GM23338 (cell line): ENCODE measurements at regions not wholly inside any gene's neighbourhood (a gene's known extent, or its start where the extent isn't known, plus 50 kb on each side); places are given as distances from the start of the nearest gene placed in this dataset.

ENCODE experiments used
- ATAC-seq: fragments of 200-7000 bp; cut with Tn5 transposase; 3 replicates; pipeline ENCODE4 v1.9.1; 2020
- DNase-seq: peaks from one replicate; pipeline ENCODE4 v3.0.0-alpha.2; 2015; ENCODE audit warnings: low spot score
- H2AFZ ChIP-seq: fragments of 200-600 bp; sonication (generic); 2 replicates; pipeline ENCODE4 v1.8.0; 2016; ENCODE audit warnings: antibody characterized with exemption, mild to moderate bottlenecking, moderate library complexity
- H3F3A ChIP-seq: fragments of 200-600 bp; sonication (generic); replicated peaks from 2 replicates; pipeline ENCODE4 v1.8.0; 2017; ENCODE audit warnings: antibody characterized with exemption, mixed run types, low read depth
- H3K27ac ChIP-seq: fragments of 200-600 bp; sonication (generic); 2 replicates; pipeline ENCODE4 v1.6.1; 2016; ENCODE audit warnings: low read depth
- H3K27me3 ChIP-seq: fragments of 200-600 bp; sonication (generic); 2 replicates; pipeline ENCODE4 v1.8.0; 2016; ENCODE audit warnings: mild to moderate bottlenecking, mixed run types, moderate library complexity; ENCODE audit not compliant: insufficient read depth
- H3K36me3 ChIP-seq: fragments of 200-600 bp; sonication (generic); 2 replicates; pipeline ENCODE4 v1.8.0; 2016; ENCODE audit warnings: mild to moderate bottlenecking; ENCODE audit not compliant: insufficient read depth
- H3K4me1 ChIP-seq: fragments of 200-600 bp; sonication (generic); 2 replicates; pipeline ENCODE4 v1.8.0; 2016; ENCODE audit warnings: mild to moderate bottlenecking, moderate library complexity; ENCODE audit not compliant: insufficient read depth
- H3K4me2 ChIP-seq: fragments of 200-600 bp; sonication (generic); 2 replicates; pipeline ENCODE4 v1.7.1; 2017; ENCODE audit warnings: mixed run types
- H3K4me3 ChIP-seq: fragments of 200-600 bp; sonication (generic); 2 replicates; pipeline ENCODE4 v1.6.1; 2016; ENCODE audit warnings: mixed run types
- H3K79me2 ChIP-seq: fragments of 200-600 bp; sonication (generic); replicated peaks from 2 replicates; pipeline ENCODE4 v1.8.0; 2017; ENCODE audit warnings: mild to moderate bottlenecking; ENCODE audit not compliant: insufficient read depth
- H3K9me2 ChIP-seq: fragments of 200-600 bp; sonication (generic); 2 replicates; pipeline ENCODE4 v1.8.0; 2017; ENCODE audit not compliant: insufficient read depth
- H4K20me1 ChIP-seq: fragments of 200-600 bp; sonication (generic); replicated peaks from 2 replicates; pipeline ENCODE4 v1.8.0; 2017; ENCODE audit warnings: mild to moderate bottlenecking; ENCODE audit not compliant: insufficient read depth
- H3K27ac Mint-ChIP-seq: 2 replicates; pipeline ENCODE4 v1.8.0; 2020; ENCODE audit warnings: inconsistent platforms, mild to moderate bottlenecking, moderate library complexity, mixed read lengths
- H3K27me3 Mint-ChIP-seq: 3 replicates; pipeline ENCODE4 v1.8.0; 2022; ENCODE audit warnings: low read depth, mild to moderate bottlenecking, moderate library complexity, mixed read lengths, inconsistent platforms; ENCODE audit not compliant: insufficient read depth, poor library complexity
- H3K36me3 Mint-ChIP-seq: 3 replicates; pipeline ENCODE4 v1.8.0; 2021; ENCODE audit warnings: low read depth, mild to moderate bottlenecking, inconsistent platforms, moderate library complexity, mixed read lengths
- H3K4me1 Mint-ChIP-seq: 3 replicates; pipeline ENCODE4 v1.8.0; 2020; ENCODE audit warnings: mild to moderate bottlenecking, inconsistent platforms, mixed read lengths
- H3K4me3 Mint-ChIP-seq: 3 replicates; pipeline ENCODE4 v1.8.0; 2021; ENCODE audit warnings: moderate library complexity, mild to moderate bottlenecking, inconsistent platforms, mixed read lengths
- H3K9me3 Mint-ChIP-seq: 3 replicates; pipeline ENCODE4 v1.8.0; 2020; ENCODE audit warnings: moderate library complexity, mild to moderate bottlenecking, inconsistent platforms, mixed read lengths
- CREB1 ChIP-seq: fragments of 250-450 bp; sonication (Bioruptor Pico); IDR thresholded peaks from 2 replicates; pipeline ENCODE4 v1.5.0; 2020; ENCODE audit warnings: low read depth, mild to moderate bottlenecking, moderate library complexity
- ETS1 ChIP-seq: IDR thresholded peaks from 2 replicates; pipeline ENCODE4 v1.6.1; 2016; ENCODE audit warnings: antibody characterized with exemption
- EZH2 ChIP-seq: fragments of 200-600 bp; sonication (generic); IDR thresholded peaks from one replicate; pipeline ENCODE4 v1.8.0; 2017; ENCODE audit warnings: antibody characterized with exemption, mild to moderate bottlenecking, low read depth; ENCODE audit not compliant: unreplicated experiment
- EZH2phosphoT487 ChIP-seq: fragments of 200-600 bp; sonication (generic); IDR thresholded peaks from one replicate; pipeline ENCODE4 v1.8.1; 2018; ENCODE audit warnings: antibody characterized with exemption; ENCODE audit not compliant: unreplicated experiment
- JUNB ChIP-seq: IDR thresholded peaks from one replicate; pipeline ENCODE4 v1.6.1; 2016; ENCODE audit warnings: antibody characterized with exemption; ENCODE audit not compliant: unreplicated experiment
- NANOG ChIP-seq: IDR thresholded peaks from 2 replicates; pipeline ENCODE4 v1.6.1; 2016; ENCODE audit warnings: antibody characterized with exemption, borderline replicate concordance
- REST ChIP-seq: IDR thresholded peaks from one replicate; pipeline ENCODE4 v1.6.1; 2018; ENCODE audit warnings: antibody characterized with exemption; ENCODE audit not compliant: unreplicated experiment
- STAT1 ChIP-seq: IDR thresholded peaks from one replicate; pipeline ENCODE4 v1.6.1; 2016; ENCODE audit warnings: antibody characterized with exemption; ENCODE audit not compliant: unreplicated experiment
- ZNF114 ChIP-seq: fragments of 250-450 bp; sonication (Bioruptor Pico); IDR thresholded peaks from 2 replicates; pipeline ENCODE4 v1.5.0; 2020; ENCODE audit warnings: mild to moderate bottlenecking, moderate library complexity
- ZNF462 ChIP-seq: fragments of 250-450 bp; sonication (Bioruptor Pico); IDR thresholded peaks from 2 replicates; pipeline ENCODE4 v1.5.0; 2020; ENCODE audit warnings: mild to moderate bottlenecking, moderate library complexity

- TF ChIP-seq ZNF462 (CRISPR knock-in tag) (no peak), ETS1 (no peak), CREB1 (no peak), NANOG (no peak), REST (no peak), EZH2phosphoT487 (no peak), ZNF114 (CRISPR knock-in tag) (no peak), EZH2 (no peak), STAT1 (no peak), JUNB (no peak)
- ATAC-seq (no peak), DNase-seq (no peak)
- H3K4me1 Mint-ChIP-seq = no peaks in the 10 kb centered on the region; the same call in 2 of the 3 replicates
- Histone ChIP-seq H3K27ac (no peak overlapping the region), H3K4me1 (peaks cover 9% of the 10 kb centered on the region; the same call in 1 of the 2 replicates), H3K9me2 (peaks cover 5% of the 10 kb centered on the region; the same call in 1 of the 2 replicates), H3K4me2 (no peak overlapping the region), H4K20me1 (no peaks in the 10 kb centered on the region), H3K79me2 (no peaks in the 10 kb centered on the region), H2AFZ (no peak overlapping the region), H3F3A (no peaks in the 10 kb centered on the region), H3K36me3 (no peaks in the 10 kb centered on the region), H3K27me3 (no peaks in the 10 kb centered on the region), H3K4me3 (no peak overlapping the region)
- no peaks in the 10 kb centered on the region for H3K27me3 Mint-ChIP-seq
- H3K4me3 Mint-ChIP-seq = no peak overlapping the region
- H3K36me3 Mint-ChIP-seq = no peaks in the 10 kb centered on the region
- H3K27ac Mint-ChIP-seq = no peak overlapping the region
- no peaks in the 10 kb centered on the region for H3K9me3 Mint-ChIP-seq
These were observed 625.6 kb upstream of the PTBP2 start for GRCh38 chr1:96095849-96096612.
